ENCODE measurements at regions not wholly inside any gene's neighbourhood (a gene's known extent, or its start where the extent isn't known, plus 50 kb on each side); places are given as distances from the start of the nearest gene placed in this dataset.

DNA sequence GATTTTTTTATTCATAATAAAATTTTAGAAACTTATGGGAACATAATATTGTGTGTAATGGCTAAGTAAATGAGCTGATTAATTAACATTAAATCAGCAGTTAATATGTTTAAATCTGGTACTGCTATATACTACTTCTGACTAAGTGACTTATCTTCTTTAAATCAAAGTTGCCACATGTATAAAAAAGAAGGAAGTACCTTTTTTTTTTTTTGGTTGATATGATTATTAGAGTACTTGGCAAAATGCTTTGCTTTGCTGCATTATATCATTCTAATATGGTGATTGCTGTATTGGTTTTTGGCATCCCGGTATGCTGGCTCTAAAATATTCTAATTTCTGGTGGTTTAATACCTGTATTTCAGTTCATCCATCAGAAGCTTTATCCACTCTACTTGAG lies 319.1 kb upstream of the RGS6 start:
- no peaks in the 10 kb centered on the region for H3K27me3 Mint-ChIP-seq
- H3K4me1 Mint-ChIP-seq: peaks cover 7 to 16% (median 14%) of the 10 kb centered on the region in 4 donors

GRCh38 chr14:71616013-71616412 lies 316.2 kb upstream of the RGS6 start:
- no peak overlapping the region for H3K4me3 Mint-ChIP-seq
- ATAC-seq (no peak), DNase-seq (no peak)
- H3K9me3 Mint-ChIP-seq: no peaks in the 10 kb centered on the region
- H3K27me3 Mint-ChIP-seq: no peaks in the 10 kb centered on the region
- H3K4me1 Mint-ChIP-seq: peaks cover 7 to 18% (median 14%) of the 10 kb centered on the region in 4 donors
- peaks cover 0 to 29% (median 25%) of the 10 kb centered on the region in 3 donors for H3K36me3 Mint-ChIP-seq
- H3K27ac Mint-ChIP-seq: peak overlapping the region in 1 of 10 donors; percentile 55
- POLR2A ChIA-PET: no interaction called here

More for the DNA sequence above, 319.1 kb upstream of the RGS6 start:
- H3K27ac Mint-ChIP-seq: peak overlapping the region in 1 of 10 donors; percentile 1
- no peak for DNase-seq
- POLR2A ChIA-PET: no interaction called here
- peaks cover 0 to 6% (median 1%) of the 10 kb centered on the region in 3 donors for H3K36me3 Mint-ChIP-seq
- ATAC-seq: no peak
- no peak overlapping the region for H3K4me3 Mint-ChIP-seq
- no peaks in the 10 kb centered on the region for H3K9me3 Mint-ChIP-seq

- peaks cover 0 to 39% (median 24%) of the 10 kb centered on the region in 3 donors for H3K36me3 Mint-ChIP-seq
Observed at GRCh38 chr14:71618047-71618446, 314.2 kb upstream of the RGS6 start.

GRCh38 chr14:71618716-71619115 lies 313.5 kb upstream of the RGS6 start:
- POLR2A ChIA-PET: no interaction called here
- Mint-ChIP-seq H3K9me3 (no peaks in the 10 kb centered on the region), H3K36me3 (peaks cover 0 to 45% (median 26%) of the 10 kb centered on the region in 3 donors), H3K4me3 (no peak overlapping the region), H3K27me3 (no peaks in the 10 kb centered on the region), H3K27ac (peak overlapping the region in 1 of 10 donors; percentile 33), H3K4me1 (peaks cover 4 to 16% (median 9%) of the 10 kb centered on the region in 4 donors)
- ATAC-seq (no peak), DNase-seq (no peak)

More at GRCh38 chr14:71618047-71618446, 314.2 kb upstream of the RGS6 start:
- H3K27me3 Mint-ChIP-seq: no peaks in the 10 kb centered on the region
- ATAC-seq: no peak
- H3K9me3 Mint-ChIP-seq: no peaks in the 10 kb centered on the region
- peak overlapping the region in 1 of 10 donors; percentile 6 for H3K27ac Mint-ChIP-seq
- no peak for DNase-seq
- POLR2A ChIA-PET: no interaction called here
- peaks cover 4 to 19% (median 14%) of the 10 kb centered on the region in 4 donors for H3K4me1 Mint-ChIP-seq
- H3K4me3 Mint-ChIP-seq: no peak overlapping the region

DNA sequence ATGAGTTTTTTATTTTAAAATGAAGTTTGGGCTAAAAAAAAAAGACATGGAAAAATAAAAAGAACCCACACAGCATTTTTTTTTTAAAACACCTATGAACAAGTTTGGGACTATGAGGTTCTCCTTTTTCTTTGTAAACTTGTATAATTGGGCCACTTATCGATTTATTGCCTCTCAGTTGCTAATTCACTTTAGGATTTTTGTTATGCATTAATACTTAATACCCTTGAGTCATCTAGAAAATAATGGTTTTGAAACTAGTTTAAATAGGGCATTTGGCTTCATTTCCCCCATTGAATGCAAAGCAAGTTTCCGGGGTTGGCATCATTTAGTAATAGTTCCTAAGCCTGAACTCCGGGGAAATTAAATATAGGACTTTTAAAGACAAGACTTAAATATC lies 312.8 kb upstream of the RGS6 start:
- no peak for DNase-seq
- ATAC-seq: no peak
- no peaks in the 10 kb centered on the region for H3K9me3 Mint-ChIP-seq
- H3K4me3 Mint-ChIP-seq: no peak overlapping the region
- H3K27me3 Mint-ChIP-seq: no peaks in the 10 kb centered on the region
- H3K4me1 Mint-ChIP-seq: peaks cover 4 to 16% (median 9%) of the 10 kb centered on the region in 4 donors
- POLR2A ChIA-PET: no interaction called here
- no peak overlapping the region for H3K27ac Mint-ChIP-seq
- H3K36me3 Mint-ChIP-seq: peaks cover 7 to 52% (median 34%) of the 10 kb centered on the region in 3 donors

GRCh38 chr14:71620401-71620800 lies 311.8 kb upstream of the RGS6 start:
- H3K36me3 Mint-ChIP-seq: peaks cover 11 to 59% (median 38%) of the 10 kb centered on the region in 3 donors

DNA sequence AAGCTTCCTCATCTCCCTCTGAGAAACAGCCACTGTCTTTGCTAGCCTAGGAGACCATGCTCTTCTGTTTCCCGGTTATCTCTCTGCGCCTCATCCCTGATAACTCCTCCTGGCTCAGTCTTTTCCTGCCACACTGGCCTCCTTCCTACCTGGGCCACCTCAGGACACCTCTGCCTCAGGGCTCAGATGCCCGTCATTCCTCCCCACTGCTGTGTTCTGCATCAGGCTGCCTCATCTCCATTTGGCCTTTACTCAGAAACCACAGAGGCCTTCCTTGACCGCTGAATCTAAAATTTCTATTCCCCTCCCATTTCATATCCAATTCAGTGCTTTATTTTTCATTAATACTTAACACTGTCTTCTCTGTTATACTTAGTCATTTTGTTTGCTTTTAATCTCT lies 311.0 kb upstream of the RGS6 start:
- H3K36me3 Mint-ChIP-seq: peaks cover 12 to 63% (median 38%) of the 10 kb centered on the region in 3 donors
- H3K27ac Mint-ChIP-seq: peak overlapping the region in 3 of 10 donors; percentile 4 to 72 (median 12)
- H3K27me3 Mint-ChIP-seq: no peaks in the 10 kb centered on the region
- H3K9me3 Mint-ChIP-seq: no peaks in the 10 kb centered on the region
- no peak overlapping the region for H3K4me3 Mint-ChIP-seq
- DNase-seq (no peak), ATAC-seq (no peak)
- H3K4me1 Mint-ChIP-seq: peaks cover 4 to 7% (median 4%) of the 10 kb centered on the region in 4 donors
- POLR2A ChIA-PET: no interaction called here

More at GRCh38 chr14:71620401-71620800, 311.8 kb upstream of the RGS6 start:
- H3K9me3 Mint-ChIP-seq: no peaks in the 10 kb centered on the region
- POLR2A ChIA-PET: no interaction called here
- peak overlapping the region in 1 of 10 donors; percentile 7 for H3K27ac Mint-ChIP-seq
- H3K4me3 Mint-ChIP-seq: no peak overlapping the region
- no peaks in the 10 kb centered on the region for H3K27me3 Mint-ChIP-seq
- ATAC-seq (no peak), DNase-seq (no peak)
- peaks cover 4 to 14% (median 9%) of the 10 kb centered on the region in 4 donors for H3K4me1 Mint-ChIP-seq

- ATAC-seq (no peak), DNase-seq (no peak)
- no peaks in the 10 kb centered on the region for H3K9me3 Mint-ChIP-seq
- H3K27ac Mint-ChIP-seq: no peak overlapping the region
- no peak overlapping the region for H3K4me3 Mint-ChIP-seq
- H3K36me3 Mint-ChIP-seq: peaks cover 12 to 65% (median 38%) of the 10 kb centered on the region in 3 donors
- POLR2A ChIA-PET: no interaction called here
- H3K4me1 Mint-ChIP-seq: peaks cover 0 to 5% (median under 1%) of the 10 kb centered on the region in 4 donors
- H3K27me3 Mint-ChIP-seq: no peaks in the 10 kb centered on the region
Observed at GRCh38 chr14:71621980-71622605, 310.1 kb upstream of the RGS6 start.

DNA sequence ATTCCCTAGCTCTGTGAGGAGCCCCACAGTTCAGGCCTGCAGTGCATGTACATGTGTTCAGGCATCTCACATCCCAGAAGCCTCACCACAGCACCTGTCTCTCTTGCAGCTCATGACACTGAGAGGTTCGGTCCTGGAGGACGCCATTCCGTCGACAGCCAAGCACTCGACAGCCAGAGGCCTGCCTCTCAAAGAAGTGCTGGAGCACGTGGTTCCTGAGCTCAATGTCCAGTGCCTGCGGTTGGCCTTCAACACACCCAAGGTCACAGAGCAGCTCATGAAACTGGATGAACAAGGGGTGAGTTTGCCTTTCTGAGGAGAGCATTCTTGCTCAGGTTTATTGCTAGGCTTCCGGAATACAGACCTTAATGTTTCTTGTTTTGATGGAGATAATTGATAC lies 308.3 kb upstream of the RGS6 start:
- Mint-ChIP-seq H3K27ac (peak overlapping the region in 4 of 10 donors; percentile 2 to 20 (median 13)), H3K36me3 (peaks cover 17 to 67% (median 38%) of the 10 kb centered on the region in 3 donors), H3K4me3 (no peak overlapping the region)

DNA sequence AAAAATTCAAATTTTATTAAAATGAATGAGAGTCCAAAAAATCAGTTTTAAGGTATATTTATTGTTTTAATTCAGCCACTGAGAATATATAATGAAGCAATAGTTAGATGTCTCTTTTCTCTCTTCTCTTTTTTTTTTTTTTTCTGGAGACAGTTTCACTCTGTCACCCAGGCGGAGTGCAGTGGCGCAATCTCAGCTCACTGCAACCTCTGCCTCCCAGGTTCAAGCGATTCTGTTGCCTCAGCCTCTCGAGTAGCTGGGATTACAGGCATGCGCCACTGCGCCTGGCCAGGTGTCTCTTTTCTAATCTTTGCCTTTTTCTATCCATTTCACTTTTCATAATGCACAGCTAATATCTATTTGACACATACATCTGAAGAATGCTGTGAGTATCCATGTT lies 307.1 kb upstream of the RGS6 start:
- Mint-ChIP-seq H3K9me3 (peaks cover 0 to 3% (median 0%) of the 10 kb centered on the region in 9 donors), H3K27ac (no peak overlapping the region), H3K36me3 (peaks cover 26 to 62% (median 38%) of the 10 kb centered on the region in 3 donors), H3K4me3 (no peak overlapping the region), H3K27me3 (no peaks in the 10 kb centered on the region), H3K4me1 (peaks cover 0 to 4% (median under 1%) of the 10 kb centered on the region in 4 donors)
- POLR2A ChIA-PET: interaction anchor here (0.5 kb wide), 1 partner anchor 568 kb away, joined by 3 read pairs; no protein-coding TSS in a partner anchor
- ATAC-seq: no peak
- DNase-seq: no peak

More for the DNA sequence above, 308.3 kb upstream of the RGS6 start:
- no peak for DNase-seq
- ATAC-seq: no peak
- POLR2A ChIA-PET: no interaction called here
- Mint-ChIP-seq H3K9me3 (peaks cover 0 to 3% (median 0%) of the 10 kb centered on the region in 9 donors), H3K27me3 (no peaks in the 10 kb centered on the region), H3K4me1 (peaks cover 0 to 4% (median under 1%) of the 10 kb centered on the region in 4 donors)

- no peaks in the 10 kb centered on the region for H3K27me3 Mint-ChIP-seq
- ATAC-seq (no peak), DNase-seq (no peak)
- H3K27ac Mint-ChIP-seq: no peak overlapping the region
- peaks cover 0 to 2% (median under 1%) of the 10 kb centered on the region in 4 donors for H3K4me1 Mint-ChIP-seq
- no peak overlapping the region for H3K4me3 Mint-ChIP-seq
- peaks cover 30 to 59% (median 41%) of the 10 kb centered on the region in 3 donors for H3K36me3 Mint-ChIP-seq
- H3K9me3 Mint-ChIP-seq: peaks cover 0 to 4% (median 0%) of the 10 kb centered on the region in 9 donors
- POLR2A ChIA-PET: no interaction called here
Observed at GRCh38 chr14:71625891-71626701, 306.1 kb upstream of the RGS6 start.

- no peak overlapping the region for H3K27ac Mint-ChIP-seq
- H3K4me1 Mint-ChIP-seq: peaks cover 0 to 1% (median 0%) of the 10 kb centered on the region in 4 donors
- no peak for ATAC-seq
- H3K4me3 Mint-ChIP-seq: no peak overlapping the region
- H3K36me3 Mint-ChIP-seq: peaks cover 36 to 65% (median 57%) of the 10 kb centered on the region in 3 donors
- peaks cover 0 to 10% (median 2%) of the 10 kb centered on the region in 9 donors for H3K9me3 Mint-ChIP-seq
- DNase-seq: no peak
- POLR2A ChIA-PET: no interaction called here
- no peaks in the 10 kb centered on the region for H3K27me3 Mint-ChIP-seq
Observed at GRCh38 chr14:71628433-71628832, 303.8 kb upstream of the RGS6 start.

DNA sequence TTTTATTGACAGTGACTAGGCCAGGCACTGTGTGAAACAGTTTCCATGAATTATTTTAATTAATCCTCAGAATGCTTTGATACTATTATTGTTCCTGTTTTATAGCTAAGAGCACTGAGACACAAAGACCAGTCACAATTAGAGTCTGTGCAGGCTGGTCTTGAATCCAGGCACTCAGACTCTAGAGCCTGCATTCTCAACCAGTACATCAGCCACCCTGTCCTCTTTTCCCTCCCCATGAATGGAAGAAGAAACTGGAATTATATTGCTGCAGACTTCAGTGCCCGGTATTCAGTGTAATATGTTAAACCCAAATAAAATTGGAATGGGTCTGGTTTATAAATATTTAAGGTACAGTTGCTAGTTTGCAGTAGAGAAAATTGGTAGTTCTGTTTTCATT lies 303.0 kb upstream of the RGS6 start:
- peaks cover 0 to 1% (median 0%) of the 10 kb centered on the region in 4 donors for H3K4me1 Mint-ChIP-seq
- peaks cover 39 to 65% (median 58%) of the 10 kb centered on the region in 3 donors for H3K36me3 Mint-ChIP-seq
- POLR2A ChIA-PET: no interaction called here

More for the DNA sequence above, 303.0 kb upstream of the RGS6 start:
- ATAC-seq: no peak
- Mint-ChIP-seq H3K27me3 (no peaks in the 10 kb centered on the region), H3K27ac (peak overlapping the region in 2 of 10 donors; percentile 42 to 56), H3K9me3 (peaks cover 0 to 18% (median 6%) of the 10 kb centered on the region in 9 donors), H3K4me3 (no peak overlapping the region)
- no peak for DNase-seq

Measured in naive thymus-derived CD8-positive, alpha-beta T cell (primary cell).